WTC11 (cell line): ENCODE measurements at regions not wholly inside any gene's neighbourhood (a gene's known extent, or its start where the extent isn't known, plus 50 kb on each side); places are given as distances from the start of the nearest gene placed in this dataset.

Experiments used
- ATAC-seq: fragments of 200-7000 bp; cut with Tn5 transposase; 2 replicates; pipeline ENCODE4 v1.10.0; 2021; ENCODE audit warnings: mild to moderate bottlenecking, moderate library complexity
- CTCF ChIA-PET: fragments of 300-600 bp; sonication (Branson Sonifier 250); formaldehyde crosslinking; loops from one replicate; lab custom pipeline; 2021; ENCODE audit warnings: antibody characterized with exemption; lab: Charles Lee
- POLR2A ChIA-PET: fragments of 350-600 bp; sonication (Branson Sonifier 250); formaldehyde crosslinking; loops from one replicate; lab custom pipeline; 2021; ENCODE audit warnings: antibody characterized with exemption; lab: Charles Lee
- DNase-seq: peaks from one replicate; pipeline ENCODE4 v3.0.0; 2021; ENCODE audit warnings: low spot score
- H3K27ac Mint-ChIP-seq: 2 replicates; pipeline ENCODE4 v1.8.0; 2021; ENCODE audit warnings: mixed read lengths
- H3K27me3 Mint-ChIP-seq: 2 replicates; pipeline ENCODE4 v1.8.0; 2021; ENCODE audit warnings: low read depth, mild to moderate bottlenecking, moderate library complexity, mixed read lengths
- H3K36me3 Mint-ChIP-seq: 2 replicates; pipeline ENCODE4 v1.8.0; 2021; ENCODE audit warnings: mixed read lengths
- H3K4me1 Mint-ChIP-seq: 2 replicates; pipeline ENCODE4 v1.8.0; 2022; ENCODE audit warnings: mixed read lengths
- H3K4me3 Mint-ChIP-seq: 2 replicates; pipeline ENCODE4 v1.8.0; 2021; ENCODE audit warnings: mild to moderate bottlenecking, moderate library complexity, mixed read lengths
- H3K9me3 Mint-ChIP-seq: 2 replicates; pipeline ENCODE4 v1.8.0; 2021; ENCODE audit warnings: mixed read lengths
- AR ChIP-seq: fragments of 250-450 bp; sonication (Bioruptor Pico); IDR thresholded peaks from 2 replicates; pipeline ENCODE4 v1.9.0; 2021; ENCODE audit warnings: mild to moderate bottlenecking
- ATF6 ChIP-seq: sonication (generic); formaldehyde crosslinking; IDR thresholded peaks from 2 replicates; pipeline ENCODE4 v1.8.1; 2023; ENCODE audit warnings: mild to moderate bottlenecking, missing genetic modification reagents
- CTCF ChIP-seq: fragments of 200-600 bp; IDR thresholded peaks from 2 replicates; pipeline ENCODE4 v1.8.0; 2022; ENCODE audit warnings: antibody characterized with exemption
- ERG ChIP-seq: fragments of 250-450 bp; sonication (Bioruptor Pico); IDR thresholded peaks from 2 replicates; pipeline ENCODE4 v1.8.0; 2021; ENCODE audit warnings: mild to moderate bottlenecking
- FOXK1 ChIP-seq: sonication (generic); formaldehyde crosslinking; IDR thresholded peaks from 2 replicates; pipeline ENCODE4 v1.8.0; 2022; ENCODE audit warnings: mild to moderate bottlenecking, moderate library complexity, missing genetic modification reagents
- HMGA2 ChIP-seq: fragments of 250-450 bp; sonication (Bioruptor Pico); IDR thresholded peaks from 2 replicates; pipeline ENCODE4 v1.4.0; 2021; ENCODE audit warnings: mild to moderate bottlenecking, moderate library complexity
- HMGXB4 ChIP-seq: sonication (generic); formaldehyde crosslinking; IDR thresholded peaks from 2 replicates; pipeline ENCODE4 v1.8.1; 2023; ENCODE audit warnings: mild to moderate bottlenecking, moderate library complexity, missing genetic modification reagents
- JAZF1 ChIP-seq: fragments of 250-450 bp; sonication (Bioruptor Pico); IDR thresholded peaks from 2 replicates; pipeline ENCODE4 v1.9.0; 2021; ENCODE audit warnings: moderate library complexity, mild to moderate bottlenecking, inconsistent platforms
- JUN ChIP-seq: sonication (generic); formaldehyde crosslinking; IDR thresholded peaks from 2 replicates; pipeline ENCODE4 v1.8.0; 2023; ENCODE audit warnings: mild to moderate bottlenecking, missing genetic modification reagents
- KAT7 ChIP-seq: sonication (generic); formaldehyde crosslinking; IDR thresholded peaks from 2 replicates; pipeline ENCODE4 v1.8.1; 2023; ENCODE audit warnings: missing genetic modification reagents, mild to moderate bottlenecking, borderline replicate concordance
- MXD4 ChIP-seq: fragments of 250-450 bp; sonication (Bioruptor Pico); IDR thresholded peaks from 2 replicates; pipeline ENCODE4 v1.8.0; 2021; ENCODE audit warnings: mild to moderate bottlenecking, moderate library complexity, borderline replicate concordance
- MYBL2 ChIP-seq: sonication (generic); formaldehyde crosslinking; IDR thresholded peaks from 2 replicates; pipeline ENCODE4 v1.8.1; 2023; ENCODE audit warnings: mild to moderate bottlenecking, moderate library complexity, missing genetic modification reagents
- PRRX2 ChIP-seq: fragments of 250-450 bp; sonication (Bioruptor Pico); IDR thresholded peaks from 2 replicates; pipeline ENCODE4 v1.8.0; 2021; ENCODE audit warnings: mild to moderate bottlenecking
- SP1 ChIP-seq: sonication (generic); formaldehyde crosslinking; conservative IDR thresholded peaks from 2 replicates; pipeline ENCODE4 v1.8.1; 2022; ENCODE audit warnings: missing genetic modification reagents
- ZNF263 ChIP-seq: sonication (generic); formaldehyde crosslinking; IDR thresholded peaks from 2 replicates; pipeline ENCODE4 v1.8.1; 2022; ENCODE audit warnings: low read depth, mild to moderate bottlenecking, moderate library complexity, missing genetic modification reagents
- ZNF423 ChIP-seq: fragments of 250-450 bp; sonication (Bioruptor Pico); IDR thresholded peaks from 2 replicates; pipeline ENCODE4 v2.1.2; 2022; ENCODE audit warnings: mild to moderate bottlenecking, moderate library complexity
- ZNF425 ChIP-seq: fragments of 250-450 bp; sonication (Bioruptor Pico); conservative IDR thresholded peaks from 2 replicates; pipeline ENCODE4 v1.9.0; 2021; ENCODE audit warnings: mild to moderate bottlenecking

- no peak overlapping the region for H3K4me3 Mint-ChIP-seq
- no peak overlapping the region for H3K27ac Mint-ChIP-seq
- ChIA-PET CTCF (no interaction called here), POLR2A (no interaction called here)
- ATAC-seq (no peak), DNase-seq (no peak)
- H3K36me3 Mint-ChIP-seq = peaks cover 7% of the 10 kb centered on the region
- peaks cover 16% of the 10 kb centered on the region for H3K9me3 Mint-ChIP-seq
- no peaks in the 10 kb centered on the region for H3K4me1 Mint-ChIP-seq
- TF ChIP-seq ZNF425 (CRISPR knock-in tag) = no peak
- no peak for TF ChIP-seq AR (CRISPR knock-in tag)
- TF ChIP-seq JUN (CRISPR knock-in tag) = no peak
- TF ChIP-seq ERG (CRISPR knock-in tag) = no peak
- no peak for TF ChIP-seq FOXK1
- TF ChIP-seq CTCF = no peak
- TF ChIP-seq MXD4 (CRISPR knock-in tag) = no peak
- TF ChIP-seq ZNF263 = no peak
- no peak for TF ChIP-seq MYBL2 (CRISPR knock-in tag)
- TF ChIP-seq HMGXB4 (CRISPR knock-in tag) = no peak
- TF ChIP-seq SP1 = no peak
- no peak for TF ChIP-seq KAT7
- no peak for TF ChIP-seq ATF6 (CRISPR knock-in tag)
- no peak for TF ChIP-seq PRRX2 (CRISPR knock-in tag)
- no peak for TF ChIP-seq JAZF1 (CRISPR knock-in tag)
- no peak for TF ChIP-seq HMGA2 (CRISPR knock-in tag)
- no peak for TF ChIP-seq ZNF423 (CRISPR knock-in tag)
- peaks cover 5% of the 10 kb centered on the region for H3K27me3 Mint-ChIP-seq
These were observed 155.4 kb upstream of the KCND3 start for GRCh38 chr1:112144733-112145426.
